ENCODE measurements at regions not wholly inside any gene's neighbourhood (a gene's known extent, or its start where the extent isn't known, plus 50 kb on each side); places are given as distances from the start of the nearest gene placed in this dataset.

- Histone ChIP-seq H3K27me3 (ENCODE audit: insufficient read depth, low read length, poor library complexity, severe bottlenecking) (no peaks in the 10 kb centered on the region), H3K4me1 (ENCODE audit: insufficient read depth, low read length) (peaks cover 38% of the 10 kb centered on the region), H3K4me3 (ENCODE audit: low read length) (no peak overlapping the region), H3K9me3 (ENCODE audit: low read length) (no peaks in the 10 kb centered on the region), H3K36me3 (ENCODE audit: insufficient read depth, low read length) (no peaks in the 10 kb centered on the region), H3K27ac (ENCODE audit: low read depth, low read length) (no peak overlapping the region)
- ChIA-PET CTCF (no interaction called here), POLR2A (no interaction called here)
- H3K27ac Mint-ChIP-seq: peak overlapping the region in 7 of 8 donors; percentile 3 to 98 (median 76)
- peaks cover 58 to 83% (median 73%) of the 10 kb centered on the region in 3 donors for H3K4me1 Mint-ChIP-seq
- no peak overlapping the region for H3K4me3 Mint-ChIP-seq
- peaks cover 0 to 3% (median 2%) of the 10 kb centered on the region in 3 donors for H3K36me3 Mint-ChIP-seq
- no peaks in the 10 kb centered on the region for H3K9me3 Mint-ChIP-seq
- no peak for DNase-seq
- H3K27me3 Mint-ChIP-seq: no peaks in the 10 kb centered on the region
Observed at GRCh38 chr3:177541541-177541940, 344.3 kb upstream of the TBL1XR1 start.

- H3K36me3 Mint-ChIP-seq: peaks cover 0 to 8% (median 0%) of the 10 kb centered on the region in 3 donors
- H3K9me3 Mint-ChIP-seq: peaks cover 0 to 2% (median 0%) of the 10 kb centered on the region in 5 donors
- DNase-seq: no peak
- no peak overlapping the region for H3K4me3 ChIP-seq (ENCODE audit: low read length)
- ChIA-PET POLR2A (interaction anchor here (0.7 kb wide), 1 partner anchor 8 kb away, joined by 3 read pairs; no protein-coding TSS in a partner anchor), CTCF (no interaction called here)
- H3K27ac Mint-ChIP-seq: no peak overlapping the region
- peaks cover 32 to 75% (median 59%) of the 10 kb centered on the region in 3 donors for H3K4me1 Mint-ChIP-seq
- no peaks in the 10 kb centered on the region for H3K27me3 ChIP-seq (ENCODE audit: insufficient read depth, low read length, poor library complexity, severe bottlenecking)
- no peaks in the 10 kb centered on the region for H3K9me3 ChIP-seq (ENCODE audit: low read length)
- no peaks in the 10 kb centered on the region for H3K36me3 ChIP-seq (ENCODE audit: insufficient read depth, low read length)
- no peak overlapping the region for H3K27ac ChIP-seq (ENCODE audit: low read depth, low read length)
- H3K27me3 Mint-ChIP-seq: no peaks in the 10 kb centered on the region
- no peak overlapping the region for H3K4me3 Mint-ChIP-seq
- H3K4me1 ChIP-seq (ENCODE audit: insufficient read depth, low read length): peaks cover 21% of the 10 kb centered on the region
Observed at GRCh38 chr3:177545964-177546363, 348.7 kb upstream of the TBL1XR1 start.

GRCh38 chr3:177547711-177548350, 350.5 kb upstream of the TBL1XR1 start:
- H3K9me3 ChIP-seq (ENCODE audit: low read length): no peaks in the 10 kb centered on the region
- Mint-ChIP-seq H3K36me3 (peaks cover 0 to 4% (median 0%) of the 10 kb centered on the region in 3 donors), H3K4me1 (peaks cover 40 to 79% (median 62%) of the 10 kb centered on the region in 3 donors), H3K27me3 (peaks cover 0 to 2% of the 10 kb centered on the region in 2 donors), H3K4me3 (no peak overlapping the region), H3K27ac (peak overlapping the region in 4 of 8 donors; percentile 7 to 66 (median 22)), H3K9me3 (peaks cover 0 to 2% (median 0%) of the 10 kb centered on the region in 5 donors)
- H3K4me1 ChIP-seq (ENCODE audit: insufficient read depth, low read length): peaks cover 32% of the 10 kb centered on the region
- H3K27me3 ChIP-seq (ENCODE audit: insufficient read depth, low read length, poor library complexity, severe bottlenecking): no peaks in the 10 kb centered on the region
- H3K27ac ChIP-seq (ENCODE audit: low read depth, low read length): no peak overlapping the region
- H3K36me3 ChIP-seq (ENCODE audit: insufficient read depth, low read length): no peaks in the 10 kb centered on the region
- POLR2A ChIA-PET: no interaction called here
- DNase-seq: peak in 1 of 5 donors; percentile 14
- H3K4me3 ChIP-seq (ENCODE audit: low read length): no peak overlapping the region
- CTCF ChIA-PET: no interaction called here

GRCh38 chr3:177550667-177551066, 353.4 kb upstream of the TBL1XR1 start:
- ChIA-PET POLR2A (interaction anchor here (0.7 to 1.3 kb wide), 3 partner anchors 12 to 48 kb away, joined by 3 to 6 read pairs (median 3); no protein-coding TSS in a partner anchor), CTCF (interaction anchor here (1.0 to 1.2 kb wide), 2 partner anchors 12 to 97 kb away, joined by 3 to 6 read pairs; no protein-coding TSS in a partner anchor)
- peaks cover 61 to 89% (median 83%) of the 10 kb centered on the region in 3 donors for H3K4me1 Mint-ChIP-seq
- H3K36me3 Mint-ChIP-seq: peaks cover 0 to 4% (median 0%) of the 10 kb centered on the region in 3 donors
- H3K4me3 Mint-ChIP-seq: peak overlapping the region in 6 of 7 donors; percentile 68 to 85 (median 76)
- H3K27me3 Mint-ChIP-seq: peaks cover 0 to 2% of the 10 kb centered on the region in 2 donors
- peak overlapping the region; percentile 15 to 94 (median 86) for H3K27ac Mint-ChIP-seq
- H3K9me3 Mint-ChIP-seq: peaks cover 0 to 2% (median 0%) of the 10 kb centered on the region in 5 donors
- H3K9me3 ChIP-seq (ENCODE audit: low read length): no peaks in the 10 kb centered on the region
- H3K36me3 ChIP-seq (ENCODE audit: insufficient read depth, low read length): no peaks in the 10 kb centered on the region
- H3K4me3 ChIP-seq (ENCODE audit: low read length): no peak overlapping the region
- no peaks in the 10 kb centered on the region for H3K27me3 ChIP-seq (ENCODE audit: insufficient read depth, low read length, poor library complexity, severe bottlenecking)
- peaks cover 37% of the 10 kb centered on the region for H3K4me1 ChIP-seq (ENCODE audit: insufficient read depth, low read length)
- DNase-seq: no peak
- no peak overlapping the region for H3K27ac ChIP-seq (ENCODE audit: low read depth, low read length)

GRCh38 chr3:177551431-177551836, 354.2 kb upstream of the TBL1XR1 start:
- Histone ChIP-seq H3K27me3 (ENCODE audit: insufficient read depth, low read length, poor library complexity, severe bottlenecking) (no peaks in the 10 kb centered on the region), H3K27ac (ENCODE audit: low read depth, low read length) (no peak overlapping the region), H3K9me3 (ENCODE audit: low read length) (no peaks in the 10 kb centered on the region), H3K36me3 (ENCODE audit: insufficient read depth, low read length) (no peaks in the 10 kb centered on the region), H3K4me3 (ENCODE audit: low read length) (no peak overlapping the region), H3K4me1 (ENCODE audit: insufficient read depth, low read length) (peaks cover 37% of the 10 kb centered on the region)
- CTCF ChIA-PET: interaction anchor here (0.9 to 1.2 kb wide), 3 partner anchors 13 to 97 kb away, joined by 3 to 6 read pairs (median 3); no protein-coding TSS in a partner anchor
- Mint-ChIP-seq H3K4me3 (peak overlapping the region; percentile 0 to 85 (median 75)), H3K9me3 (peaks cover 0 to 2% (median 0%) of the 10 kb centered on the region in 5 donors), H3K36me3 (peaks cover 0 to 4% (median 0%) of the 10 kb centered on the region in 3 donors), H3K27ac (peak overlapping the region; percentile 15 to 94 (median 86)), H3K27me3 (peaks cover 0 to 2% of the 10 kb centered on the region in 2 donors), H3K4me1 (peaks cover 67 to 92% (median 86%) of the 10 kb centered on the region in 3 donors)
- DNase-seq: peak in 2 of 5 donors; percentile 15 to 16
- POLR2A ChIA-PET: interaction anchor here (0.8 to 1.3 kb wide), 2 partner anchors 13 to 47 kb away, joined by 3 to 6 read pairs; no protein-coding TSS in a partner anchor

GRCh38 chr3:177552051-177552450, 354.8 kb upstream of the TBL1XR1 start:
- no peak for DNase-seq
- ChIA-PET CTCF (interaction anchor here (0.9 to 1.2 kb wide), 2 partner anchors 14 to 49 kb away, joined by 3 to 6 read pairs; no protein-coding TSS in a partner anchor), POLR2A (interaction anchor here (1.3 kb wide), 1 partner anchor 13 kb away, joined by 6 read pairs; no protein-coding TSS in a partner anchor)
- Histone ChIP-seq H3K36me3 (ENCODE audit: insufficient read depth, low read length) (no peaks in the 10 kb centered on the region), H3K4me3 (ENCODE audit: low read length) (no peak overlapping the region), H3K9me3 (ENCODE audit: low read length) (no peaks in the 10 kb centered on the region), H3K27me3 (ENCODE audit: insufficient read depth, low read length, poor library complexity, severe bottlenecking) (no peaks in the 10 kb centered on the region), H3K27ac (ENCODE audit: low read depth, low read length) (no peak overlapping the region), H3K4me1 (ENCODE audit: insufficient read depth, low read length) (peaks cover 37% of the 10 kb centered on the region)
- Mint-ChIP-seq H3K9me3 (peaks cover 0 to 2% (median 0%) of the 10 kb centered on the region in 5 donors), H3K4me1 (peaks cover 68 to 92% (median 84%) of the 10 kb centered on the region in 3 donors), H3K4me3 (peak overlapping the region in 4 of 7 donors; percentile 40 to 78 (median 75)), H3K27me3 (peaks cover 0 to 2% of the 10 kb centered on the region in 2 donors), H3K27ac (peak overlapping the region in 7 of 8 donors; percentile 15 to 94 (median 82)), H3K36me3 (peaks cover 0 to 4% (median 0%) of the 10 kb centered on the region in 3 donors)

GRCh38 chr3:177553012-177553411, 355.7 kb upstream of the TBL1XR1 start:
- H3K27ac ChIP-seq (ENCODE audit: low read depth, low read length): no peak overlapping the region
- CTCF ChIA-PET: no interaction called here
- Mint-ChIP-seq H3K4me1 (peaks cover 65 to 93% (median 77%) of the 10 kb centered on the region in 3 donors), H3K36me3 (no peaks in the 10 kb centered on the region), H3K4me3 (peak overlapping the region in 2 of 7 donors; percentile 5 to 24), H3K9me3 (peaks cover 0 to 2% (median 0%) of the 10 kb centered on the region in 5 donors), H3K27ac (peak overlapping the region in 5 of 8 donors; percentile 7 to 76 (median 42)), H3K27me3 (peaks cover 0 to 2% of the 10 kb centered on the region in 2 donors)
- no peaks in the 10 kb centered on the region for H3K27me3 ChIP-seq (ENCODE audit: insufficient read depth, low read length, poor library complexity, severe bottlenecking)
- peaks cover 37% of the 10 kb centered on the region for H3K4me1 ChIP-seq (ENCODE audit: insufficient read depth, low read length)
- POLR2A ChIA-PET: interaction anchor here (0.7 kb wide), 1 partner anchor 45 kb away, joined by 3 read pairs; no protein-coding TSS in a partner anchor
- no peaks in the 10 kb centered on the region for H3K36me3 ChIP-seq (ENCODE audit: insufficient read depth, low read length)
- H3K9me3 ChIP-seq (ENCODE audit: low read length): no peaks in the 10 kb centered on the region
- no peak overlapping the region for H3K4me3 ChIP-seq (ENCODE audit: low read length)
- DNase-seq: no peak

Measured in CD8-positive, alpha-beta memory T cell (primary cell).